ENCODE measurements at regions not wholly inside any gene's neighbourhood (a gene's known extent, or its start where the extent isn't known, plus 50 kb on each side); places are given as distances from the start of the nearest gene placed in this dataset.
"Not testable (repeated sequence)": the region's sequence is repeated elsewhere in the genome, so short reads cannot be mapped to it uniquely, and the experiment has no call there.

- DNase-seq (ENCODE audit: low read depth in 2 of 2) = no peak
Observed at GRCh38 chr5:106818552-106818951, 852.2 kb downstream of the EFNA5 start.

GRCh38 chr5:106814961-106815360, 855.8 kb downstream of the EFNA5 start:
- no peak for DNase-seq (ENCODE audit: low read depth in 2 of 2)

GRCh38 chr5:106801554-106801953, 869.2 kb downstream of the EFNA5 start:
- no peak for DNase-seq (ENCODE audit: low read depth in 2 of 2)

- DNase-seq (ENCODE audit: low read depth in 2 of 2) = no peak
Observed at GRCh38 chr5:106797996-106798395, 872.7 kb downstream of the EFNA5 start.

GRCh38 chr5:106796081-106796480, 874.7 kb downstream of the EFNA5 start:
- DNase-seq (ENCODE audit: low read depth in 2 of 2) = no peak

- peak in 1 of 2 experiments; percentile 3 for DNase-seq (ENCODE audit: low read depth in 2 of 2)
Observed at GRCh38 chr5:106784846-106785245, 885.9 kb downstream of the EFNA5 start.

GRCh38 chr5:106780355-106780754, 890.4 kb downstream of the EFNA5 start:
- DNase-seq (ENCODE audit: low read depth in 2 of 2) = no peak

GRCh38 chr5:106776515-106776914, 894.2 kb downstream of the EFNA5 start:
- DNase-seq (ENCODE audit: low read depth in 2 of 2) = not testable (repeated sequence)

GRCh38 chr5:106768392-106768791, 902.3 kb downstream of the EFNA5 start:
- no peak for DNase-seq (ENCODE audit: low read depth in 2 of 2)

GRCh38 chr5:106766916-106767315, 903.8 kb downstream of the EFNA5 start:
- DNase-seq (ENCODE audit: low read depth in 2 of 2) = peak in 1 of 2 experiments; percentile 3

GRCh38 chr5:106759581-106759980, 911.2 kb downstream of the EFNA5 start:
- DNase-seq (ENCODE audit: low read depth in 2 of 2) = peak; percentile 4 to 9

GRCh38 chr5:106759152-106759551, 911.6 kb downstream of the EFNA5 start:
- DNase-seq (ENCODE audit: low read depth in 2 of 2) = no peak

- no peak for DNase-seq (ENCODE audit: low read depth in 2 of 2)
Observed at GRCh38 chr5:106757672-106758071, 913.1 kb downstream of the EFNA5 start.

GRCh38 chr5:106755789-106756188, 914.9 kb downstream of the EFNA5 start:
- no peak for DNase-seq (ENCODE audit: low read depth in 2 of 2)

GRCh38 chr5:106755066-106755465, 915.7 kb downstream of the EFNA5 start:
- no peak for DNase-seq (ENCODE audit: low read depth in 2 of 2)

GRCh38 chr5:106749826-106750225, 920.9 kb downstream of the EFNA5 start:
- DNase-seq (ENCODE audit: low read depth in 2 of 2) = no peak

GRCh38 chr5:106739127-106739526, 931.6 kb downstream of the EFNA5 start:
- no peak for DNase-seq (ENCODE audit: low read depth in 2 of 2)

- DNase-seq (ENCODE audit: low read depth in 2 of 2) = no peak
Observed at GRCh38 chr5:106737111-106737510, 933.6 kb downstream of the EFNA5 start.

GRCh38 chr5:106732624-106733023, 938.1 kb downstream of the EFNA5 start:
- no peak for DNase-seq (ENCODE audit: low read depth in 2 of 2)

GRCh38 chr5:106730912-106731311, 939.8 kb downstream of the EFNA5 start:
- DNase-seq (ENCODE audit: low read depth in 2 of 2) = no peak

GRCh38 chr5:106730506-106730905, 940.2 kb downstream of the EFNA5 start:
- DNase-seq (ENCODE audit: low read depth in 2 of 2) = no peak

- DNase-seq (ENCODE audit: low read depth in 2 of 2) = no peak
Observed at GRCh38 chr5:106728208-106728607, 942.5 kb downstream of the EFNA5 start.

- no peak for DNase-seq (ENCODE audit: low read depth in 2 of 2)
Observed at GRCh38 chr5:106727071-106727470, 943.7 kb downstream of the EFNA5 start.

- no peak for DNase-seq (ENCODE audit: low read depth in 2 of 2)
Observed at GRCh38 chr5:106720367-106720766, 950.4 kb downstream of the EFNA5 start.

- no peak for DNase-seq (ENCODE audit: low read depth in 2 of 2)
Observed at GRCh38 chr5:106699796-106700195, 970.9 kb downstream of the EFNA5 start.

Measured in fibroblast of skin of left biceps (primary cell).